Nucleus accumbens (tissue), 56 donors: ENCODE measurements at regions not wholly inside any gene's neighbourhood (a gene's known extent, or its start where the extent isn't known, plus 50 kb on each side); places are given as distances from the start of the nearest gene placed in this dataset.
A peak's percentile ranks its signal among the peaks of the same experiment; 100 is the strongest.
"Not testable (repeated sequence)": the region's sequence is repeated elsewhere in the genome, so short reads cannot be mapped to it uniquely, and the experiment has no call there.

Experiments
- DNase-seq, 56 donors: peaks; one replicate each; lab custom pipeline; 2025; lab: John Stamatoyannopoulos, UW

DNA sequence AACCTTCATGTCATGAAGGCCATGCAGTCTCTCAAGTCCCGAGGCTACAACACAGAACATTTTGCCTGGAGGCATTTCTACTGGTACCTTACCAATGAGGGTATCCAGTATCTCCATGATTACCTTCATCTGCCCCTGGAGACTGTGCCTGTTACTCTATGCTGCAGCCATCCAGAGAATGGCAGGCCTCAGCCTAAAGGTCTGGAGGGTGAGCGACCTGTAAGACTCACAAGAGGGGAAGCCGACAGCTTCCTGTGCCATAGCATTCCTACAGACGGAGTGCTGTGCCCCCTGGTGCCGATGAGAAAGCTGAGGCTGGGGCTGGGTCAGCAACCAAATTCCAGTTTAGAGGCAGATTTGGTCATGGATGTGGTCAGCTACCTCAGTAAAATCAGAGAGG is 51.3 kb upstream of the CADPS start:
- no peak for DNase-seq

DNA sequence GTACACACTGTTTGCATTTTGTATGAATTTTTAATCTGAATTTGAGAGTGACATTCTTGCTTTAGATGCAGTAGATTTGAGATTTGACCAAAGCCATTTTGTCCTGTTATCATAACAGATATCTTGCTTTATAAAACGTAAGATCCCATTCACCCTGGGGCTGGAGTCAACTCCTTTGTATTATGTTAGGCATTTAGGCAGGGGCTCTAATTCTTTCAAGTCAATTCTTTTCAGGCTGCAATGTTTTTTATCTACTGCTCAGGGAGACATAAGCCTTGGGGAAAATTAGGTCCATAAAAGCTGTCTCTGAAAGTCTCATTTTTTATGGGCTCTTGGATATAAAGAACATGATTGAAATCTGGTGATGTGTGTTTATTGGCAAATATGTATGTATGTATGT is 53.0 kb upstream of the CADPS start:
- no peak for DNase-seq

DNA sequence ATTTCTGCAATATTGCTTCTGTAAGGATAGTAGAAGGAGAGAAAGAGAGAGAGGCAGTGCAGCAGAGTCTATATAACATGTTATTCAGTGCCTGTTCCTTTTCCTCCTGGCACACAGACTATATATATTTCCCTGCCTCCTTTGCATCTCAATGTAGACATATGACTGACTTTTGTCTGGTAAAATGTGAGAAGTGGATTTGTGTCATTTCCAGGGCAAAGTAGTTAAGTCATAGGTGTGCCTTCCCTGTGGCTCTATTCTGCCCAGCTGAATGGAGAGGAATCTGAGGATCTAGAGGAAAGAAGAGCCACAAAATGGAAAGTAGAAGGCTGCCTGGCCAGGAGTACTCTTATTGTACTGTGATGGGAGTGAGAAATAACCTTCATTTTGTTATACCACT is 54.6 kb upstream of the CADPS start:
- no peak for DNase-seq

DNA sequence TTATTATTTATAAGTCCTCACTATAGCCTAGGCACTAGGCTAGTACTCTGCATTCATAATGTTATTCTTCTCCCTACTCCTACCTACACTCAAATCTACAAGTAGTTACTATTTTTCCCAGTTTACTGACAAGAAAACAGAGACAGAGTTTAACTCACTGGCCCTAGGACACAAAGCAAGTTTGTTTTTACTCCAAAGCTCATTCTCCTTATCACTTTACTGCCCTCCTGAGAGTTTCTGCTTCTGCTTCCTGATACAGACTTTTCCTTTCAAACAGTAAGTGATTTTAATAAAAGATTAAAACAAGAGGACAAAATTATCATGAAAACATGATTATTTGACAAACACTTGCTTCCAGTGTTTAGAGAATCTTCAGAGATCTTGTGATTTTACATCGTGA is 60.6 kb upstream of the CADPS start:
- DNase-seq, result no peak

DNA sequence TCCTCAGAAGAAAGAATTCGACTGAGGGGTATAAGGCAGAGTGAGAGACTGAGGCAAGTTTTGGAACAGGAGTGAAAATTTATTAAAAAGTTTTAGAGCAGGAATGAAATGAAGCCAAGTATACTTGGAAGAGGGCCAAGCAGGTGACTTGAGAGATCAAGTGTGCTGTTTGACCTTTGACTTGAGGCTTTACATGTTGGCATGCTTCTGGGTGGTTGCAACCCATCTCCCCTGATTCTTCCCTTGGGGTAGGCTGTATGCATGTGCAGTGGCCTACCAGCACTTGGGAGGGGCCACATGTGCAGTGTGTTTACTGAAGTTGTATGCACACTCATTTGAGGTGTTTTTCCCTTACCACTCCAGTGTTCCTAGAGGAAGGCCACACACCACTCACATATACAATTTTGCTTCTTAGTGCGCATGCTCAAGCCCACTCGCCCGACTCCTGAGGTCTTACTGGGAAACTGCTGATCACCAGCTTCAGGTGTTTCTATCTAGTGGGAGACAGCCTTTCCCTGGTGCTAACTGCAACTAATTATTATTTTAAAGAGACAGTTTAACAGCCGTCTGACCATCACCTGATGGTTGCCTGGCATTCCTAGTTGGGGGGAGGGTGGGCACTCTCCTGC is 61.5 kb upstream of the CADPS start:
- no peak for DNase-seq

DNA sequence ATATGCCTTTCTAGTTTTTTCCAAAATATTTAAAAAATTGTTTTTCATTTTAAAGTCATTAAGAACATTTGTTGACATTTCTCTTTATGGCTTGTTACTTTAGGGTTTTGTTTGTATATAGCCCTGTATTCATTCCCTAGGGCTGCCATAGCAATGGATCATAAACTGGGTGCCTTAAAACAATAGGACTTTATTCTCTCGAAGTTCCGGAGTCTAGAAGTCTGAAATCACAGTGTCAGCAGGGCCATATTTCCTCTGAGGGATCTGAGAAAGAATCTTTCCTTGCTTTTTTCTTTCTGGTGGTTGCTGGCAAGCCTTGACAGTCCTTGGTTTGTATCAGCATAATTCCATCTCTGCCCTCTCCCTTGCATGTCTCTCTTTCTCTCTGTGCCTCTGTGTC is 63.4 kb upstream of the CADPS start:
- no peak for DNase-seq

DNA sequence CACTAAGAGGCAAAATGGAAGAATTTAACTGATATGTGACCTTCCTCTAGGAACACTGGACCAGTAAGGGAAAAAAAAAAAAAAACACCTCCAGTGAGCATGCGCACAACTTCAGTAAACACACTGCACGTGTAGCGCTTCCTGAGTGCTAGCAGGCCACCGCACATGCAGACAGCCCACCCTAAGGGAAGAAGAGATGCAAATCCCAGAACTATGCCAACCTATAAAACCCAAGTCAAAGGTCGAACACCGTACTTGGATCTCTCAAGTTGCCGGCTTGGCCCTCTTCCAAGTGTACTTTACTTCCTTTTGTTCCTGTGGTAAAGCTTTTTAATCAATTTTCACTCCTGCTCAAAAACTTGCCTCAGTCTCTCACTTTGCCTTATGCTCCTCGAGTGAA is 64.5 kb upstream of the CADPS start:
- DNase-seq, result no peak

DNA sequence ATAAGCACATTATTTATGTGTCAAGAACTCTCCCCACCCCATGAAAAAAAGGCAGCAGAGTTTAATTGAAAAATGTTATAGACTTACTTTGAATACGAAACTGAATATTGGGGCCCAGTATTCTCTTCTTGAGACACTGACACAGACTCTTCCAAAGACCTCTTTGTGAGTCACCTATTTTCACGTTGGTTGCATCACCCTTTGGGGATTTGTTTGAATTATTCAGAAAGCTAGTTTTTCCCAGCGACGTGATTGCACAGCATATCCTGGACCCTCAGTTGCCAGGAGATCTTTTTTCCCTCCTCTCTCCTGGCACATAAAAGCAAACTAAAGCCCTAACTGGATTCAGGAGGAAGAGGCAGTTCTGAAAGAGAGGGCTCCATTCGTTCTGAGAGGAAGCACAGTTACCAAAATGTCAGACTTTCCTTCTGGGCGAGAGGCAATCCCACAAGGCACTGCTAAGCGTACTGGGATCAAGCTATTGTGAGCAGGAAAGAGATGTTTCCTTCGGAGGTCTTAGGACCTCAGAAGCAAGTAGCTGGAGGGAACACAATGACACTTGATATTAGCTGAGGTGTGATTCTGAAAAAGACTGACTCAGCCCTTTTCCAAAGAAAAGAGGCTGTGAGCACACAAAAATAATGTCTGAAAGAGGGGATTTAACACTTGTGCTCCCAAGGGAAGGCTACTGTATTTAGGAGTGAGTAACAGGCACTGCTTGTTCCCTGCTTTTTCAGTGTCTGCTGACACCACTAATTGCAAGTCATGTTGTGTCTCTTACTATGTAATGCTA is 65.8 kb upstream of the CADPS start:
- peak in 1 of 56 donors; percentile 7 for DNase-seq

DNA sequence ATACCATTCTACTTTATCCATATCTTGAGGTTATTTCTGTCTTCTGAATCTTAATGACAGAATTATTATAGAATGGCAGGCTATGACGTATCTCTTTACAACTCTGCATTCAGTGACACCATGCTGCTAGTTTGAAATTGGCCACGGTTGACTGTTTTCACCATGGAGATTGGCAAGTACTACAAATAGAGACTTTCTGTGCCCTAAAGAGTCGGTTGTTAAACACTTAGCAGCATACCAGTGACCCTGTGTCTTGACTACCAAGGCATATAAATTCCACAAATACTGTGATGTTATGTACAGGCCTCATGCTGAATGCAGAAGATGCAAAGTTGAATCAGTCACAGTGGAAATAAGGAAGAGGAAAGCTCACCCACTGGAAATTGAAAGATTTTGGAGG is 67.0 kb upstream of the CADPS start:
- DNase-seq, result no peak

DNA sequence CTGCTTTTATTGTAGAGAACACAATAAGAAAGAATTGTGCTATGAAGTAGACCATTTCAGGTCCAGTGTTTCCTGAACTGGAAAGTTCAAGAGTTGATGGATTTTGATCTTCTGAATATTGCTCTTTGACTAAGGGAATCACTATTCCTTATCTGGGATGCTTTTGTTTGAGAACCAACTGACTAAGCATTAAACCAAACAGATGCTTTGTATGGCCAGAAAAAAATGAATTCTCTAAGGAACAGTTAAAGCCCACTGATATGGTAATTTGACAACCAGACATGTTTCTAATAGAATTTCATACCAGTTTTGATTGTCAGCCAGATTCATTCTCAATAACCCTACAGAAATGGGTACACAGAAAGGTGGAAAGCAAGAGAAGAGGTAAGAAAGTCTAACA is 67.5 kb upstream of the CADPS start:
- no peak for DNase-seq

DNA sequence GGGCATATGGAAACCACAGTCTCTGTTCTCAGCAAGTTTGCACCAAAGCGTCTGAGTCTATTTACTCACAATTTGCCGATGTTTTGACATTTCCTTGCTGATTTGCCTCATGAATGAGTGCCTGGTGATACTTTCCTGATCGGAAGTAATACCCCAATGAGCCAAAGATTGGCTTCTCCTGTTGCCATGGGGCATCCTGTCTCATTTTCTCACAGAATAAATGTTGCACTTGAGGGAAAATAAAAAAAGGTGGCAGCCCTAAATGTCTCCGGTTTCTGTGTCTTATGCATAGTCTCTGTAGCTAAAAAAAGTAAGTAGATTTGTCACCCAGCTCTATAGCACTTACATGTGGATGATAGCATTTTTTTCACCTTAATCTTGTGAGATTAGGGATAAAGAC is 73.7 kb upstream of the CADPS start:
- no peak for DNase-seq

DNA sequence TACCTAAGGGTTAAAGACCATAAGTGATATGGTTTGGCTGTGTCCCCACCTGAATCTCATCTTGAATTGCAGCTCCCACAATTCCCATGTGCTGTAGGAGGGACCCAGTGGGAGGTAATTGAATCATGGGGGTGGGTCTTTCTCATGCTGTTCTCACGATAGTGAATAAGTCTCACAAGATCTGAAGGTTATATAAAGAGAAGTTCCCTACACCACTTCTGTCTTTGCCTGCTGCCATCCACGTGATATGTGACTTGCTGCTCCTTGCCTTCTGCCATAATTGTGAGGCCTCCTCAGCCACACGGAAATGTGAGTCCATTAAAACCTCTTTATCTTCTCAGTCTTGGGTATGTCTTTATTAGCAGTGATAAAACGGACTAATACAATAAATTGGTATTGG is 75.0 kb upstream of the CADPS start:
- DNase-seq, result no peak

DNA sequence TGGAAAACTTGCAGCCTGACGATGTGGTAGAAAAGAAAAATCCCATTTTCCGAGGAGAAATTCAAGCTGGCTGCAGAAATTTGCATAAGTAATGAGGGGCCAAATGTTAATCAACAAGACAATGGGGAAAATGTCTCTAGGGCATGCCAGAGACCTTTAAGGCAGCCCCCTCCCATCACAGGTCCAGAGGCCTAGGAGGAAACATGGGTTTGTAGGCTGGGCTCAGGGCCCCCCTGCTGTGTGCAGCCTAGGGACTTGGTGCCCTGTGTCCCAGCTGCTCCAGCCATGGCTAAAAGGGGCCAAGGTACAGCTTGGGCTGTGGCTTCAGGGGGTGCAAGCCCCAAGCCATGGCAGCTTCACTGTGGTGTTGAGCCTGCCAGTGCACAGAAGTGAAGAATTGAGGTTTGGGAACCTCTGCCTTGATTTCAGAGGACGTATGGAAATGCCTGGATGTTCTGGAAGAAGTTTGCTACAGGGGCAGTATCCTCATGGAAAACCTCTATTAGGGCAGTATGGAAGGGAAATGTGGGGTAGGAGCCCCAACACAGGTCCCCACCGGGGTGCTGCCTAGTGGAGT is 75.9 kb upstream of the CADPS start:
- DNase-seq, result no peak

DNA sequence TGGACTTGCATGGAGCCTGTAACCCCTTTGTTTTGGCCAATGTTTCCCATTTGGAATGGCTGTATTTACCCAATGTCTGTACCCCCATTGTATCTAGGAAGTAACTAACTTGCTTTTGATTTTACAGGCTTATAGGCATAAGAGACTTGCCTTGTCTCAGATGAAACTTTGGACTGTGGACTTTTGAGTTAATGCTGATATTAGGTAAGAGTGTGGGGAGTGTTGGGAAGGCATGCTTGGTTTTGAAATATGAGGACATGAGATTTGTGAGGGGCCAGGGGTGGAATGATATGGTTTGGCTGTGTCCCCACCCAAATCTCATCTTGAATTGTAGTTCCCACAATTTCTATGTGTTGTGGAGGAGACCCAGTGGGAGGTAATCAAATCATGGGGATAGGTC is 76.7 kb upstream of the CADPS start:
- DNase-seq, result not testable (repeated sequence)

DNA sequence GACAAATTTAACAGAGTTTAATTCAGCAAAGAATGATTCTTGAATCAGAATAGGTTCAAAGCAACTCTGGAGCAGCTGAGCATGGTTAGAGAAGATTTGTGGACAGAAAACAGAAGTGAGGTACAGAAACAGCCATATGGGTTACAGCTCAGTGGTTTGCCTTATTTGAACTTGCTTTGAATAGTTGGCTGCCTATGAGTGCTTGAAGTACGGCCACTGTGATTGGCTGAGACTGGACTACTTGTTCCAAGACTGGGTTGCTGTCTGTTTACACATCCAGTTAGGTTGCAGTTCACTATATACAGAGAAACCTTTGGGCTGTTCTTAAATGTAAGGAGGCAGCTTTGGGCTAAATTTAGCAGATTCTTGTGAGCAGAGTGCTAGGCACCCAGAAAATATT is 79.4 kb upstream of the CADPS start:
- peak in 3 of 56 donors; percentile 9 to 22 (median 12) for DNase-seq

DNA sequence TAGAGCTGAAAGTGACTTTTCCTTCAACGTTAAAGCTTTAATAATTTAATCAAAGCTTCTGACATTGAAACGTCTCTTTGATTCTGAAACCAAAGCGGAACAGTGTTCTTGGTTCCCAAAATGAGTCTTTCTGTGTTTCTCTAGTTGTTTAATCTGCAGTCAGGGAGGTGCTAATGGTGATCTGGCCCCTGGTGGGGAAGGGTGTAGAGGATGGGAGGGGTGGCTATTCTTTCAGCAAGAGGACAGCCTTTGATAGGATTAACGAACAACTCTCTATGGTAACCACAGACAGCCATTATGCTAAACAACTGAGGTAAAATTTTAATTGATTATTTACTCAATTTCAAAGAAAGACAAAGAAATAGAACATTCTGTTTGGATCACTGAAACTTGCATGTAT is 79.9 kb upstream of the CADPS start:
- DNase-seq, result no peak

DNA sequence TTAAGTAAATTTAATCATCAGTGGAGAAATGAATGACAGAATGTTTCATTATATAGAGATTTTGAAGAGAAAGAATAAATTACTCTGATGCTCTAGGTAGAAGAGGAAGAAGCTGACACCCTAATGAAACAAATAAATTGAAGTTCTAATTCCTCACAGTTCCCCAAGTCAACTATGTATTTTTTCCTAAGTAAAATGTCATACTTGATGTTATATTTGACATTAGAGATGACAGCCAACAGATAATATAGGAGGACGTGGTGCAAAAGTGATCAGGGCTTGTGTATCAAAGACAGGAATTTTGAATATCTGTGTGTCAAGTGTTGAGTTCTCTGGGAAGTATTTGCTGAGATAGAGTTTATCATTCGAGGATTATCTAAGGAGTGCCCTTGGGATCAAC is 81.2 kb upstream of the CADPS start:
- DNase-seq, result no peak

DNA sequence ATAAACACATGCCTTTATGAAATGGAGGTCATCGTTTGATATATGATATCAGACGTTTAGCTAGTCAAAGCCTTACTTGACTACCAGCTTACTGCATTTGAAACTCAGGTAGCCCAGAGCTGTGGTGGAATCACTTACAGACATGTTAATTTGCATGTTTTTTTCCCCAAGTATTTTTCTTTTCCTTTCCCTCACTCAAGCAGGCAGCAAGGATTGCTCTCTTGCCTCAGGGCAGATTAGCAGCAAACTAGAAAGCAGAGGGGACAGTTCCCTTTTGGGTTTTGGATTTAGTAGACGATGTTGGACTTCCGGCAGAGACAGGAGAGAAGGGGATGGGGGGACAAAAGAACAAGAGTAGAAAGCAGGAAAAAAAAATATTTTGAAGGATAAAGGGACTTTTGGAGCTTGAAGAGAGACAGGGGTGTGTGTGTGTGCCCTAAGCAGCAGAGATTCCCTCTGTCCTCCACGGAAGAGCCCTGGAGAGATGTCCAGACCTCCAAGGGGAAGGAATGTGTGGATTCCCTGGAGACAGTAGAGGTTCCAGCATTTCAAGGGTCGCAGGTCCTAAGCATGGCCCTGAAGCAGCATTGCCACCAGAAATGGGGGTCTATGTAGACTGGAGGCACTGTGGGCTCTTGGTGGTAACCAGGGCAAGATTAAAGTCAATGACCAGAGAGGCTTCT is 86.8 kb upstream of the CADPS start:
- DNase-seq, result no peak

DNA sequence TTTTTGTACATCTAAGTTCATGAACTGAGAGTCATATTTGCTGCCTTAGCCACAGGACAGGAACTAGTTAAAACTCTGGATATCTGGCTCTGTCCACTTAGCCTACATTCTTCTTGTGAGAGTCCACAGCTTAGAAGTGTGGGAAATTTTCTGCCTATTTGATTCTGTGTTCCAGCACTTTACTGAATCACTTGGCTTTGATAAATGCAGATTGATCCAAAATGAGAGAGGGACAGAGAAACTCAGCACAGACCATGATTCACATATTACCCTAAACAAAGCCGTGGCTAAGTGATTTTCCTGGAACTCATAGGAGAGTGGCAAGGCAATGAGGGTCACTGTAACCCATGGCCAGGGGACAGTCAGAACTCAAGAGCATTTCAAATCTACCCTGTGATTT is 87.5 kb upstream of the CADPS start:
- DNase-seq, result no peak

DNA sequence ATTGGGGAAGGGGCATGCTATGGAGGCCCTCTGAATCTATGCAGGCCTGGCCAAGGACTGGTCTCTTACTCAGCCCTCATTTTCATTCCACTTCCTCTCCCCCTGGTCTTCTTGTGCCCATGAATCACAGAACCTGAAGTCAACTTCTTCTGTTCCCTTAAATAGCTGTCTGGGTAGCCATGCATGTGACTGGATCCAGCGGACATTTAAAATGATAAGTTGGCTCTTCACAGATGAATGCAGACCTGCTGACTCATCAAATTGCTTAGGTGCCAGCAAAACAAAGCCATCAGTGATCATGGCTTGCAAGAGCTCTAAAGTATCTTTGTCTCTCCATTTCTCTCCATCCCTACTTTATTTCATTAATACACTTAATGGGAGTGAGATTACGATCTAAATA is 90.1 kb upstream of the CADPS start:
- DNase-seq, result no peak

DNA sequence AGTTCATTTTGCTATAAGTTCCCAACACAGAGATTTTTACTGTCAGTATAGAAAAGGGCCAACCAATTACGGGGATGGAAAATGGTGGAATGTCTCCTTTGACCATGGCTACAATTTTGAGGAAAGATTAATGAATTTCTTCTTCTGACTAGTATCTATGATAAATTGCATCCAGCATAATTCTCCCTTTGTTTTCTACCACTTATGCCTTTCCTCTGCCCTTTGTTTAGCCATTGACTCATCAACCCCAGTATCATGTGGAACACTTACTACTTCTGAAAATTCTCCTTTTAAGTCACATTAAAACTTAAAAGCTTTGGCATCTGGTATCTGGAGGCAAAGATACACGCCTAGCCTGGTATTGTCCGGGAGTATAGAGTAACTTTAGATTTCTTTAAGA is 92.9 kb upstream of the CADPS start:
- no peak for DNase-seq

DNA sequence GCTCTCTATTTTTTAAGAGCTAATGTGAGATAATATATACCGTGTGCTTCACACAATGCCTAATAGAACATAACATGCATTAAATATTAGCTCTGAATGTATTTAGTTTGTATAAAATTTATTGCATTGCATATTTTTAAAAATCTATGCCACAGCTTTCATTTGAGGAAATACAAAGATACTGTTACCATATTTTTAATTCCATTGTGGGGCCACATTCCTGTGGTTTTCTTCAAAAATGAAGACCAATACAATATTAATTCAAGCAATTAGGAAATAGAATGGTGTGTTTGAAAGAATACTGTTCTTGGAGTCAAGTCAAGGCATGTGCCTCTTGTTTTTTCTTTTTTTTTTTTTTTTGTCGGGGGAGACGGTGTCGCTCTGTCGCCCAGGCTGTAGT is 95.4 kb upstream of the CADPS start:
- no peak for DNase-seq
